Peyer's patch (tissue), 4 donors: ENCODE measurements at regions not wholly inside any gene's neighbourhood (a gene's known extent, or its start where the extent isn't known, plus 50 kb on each side); places are given as distances from the start of the nearest gene placed in this dataset.

Experiments
- CTCF ChIP-seq, 6 experiments: fragments of 450-650 bp in 4 of 6; fragments of 200-600 bp in 2 of 6; sonication (generic) in 1 of 6; IDR thresholded peaks; one replicate each; pipeline ENCODE4 v1.5.1; 2017 to 2019; ENCODE audit warnings: antibody characterized with exemption in 6 of 6, mild to moderate bottlenecking in 3 of 6, moderate library complexity in 1 of 6
- POLR2A ChIP-seq, 2 donors: fragments of 450-650 bp; IDR thresholded peaks; one replicate each; pipeline ENCODE4 v1.5.1; 2017; ENCODE audit warnings: antibody characterized with exemption in 2 of 2, mild to moderate bottlenecking in 2 of 2, moderate library complexity in 2 of 2

- TF ChIP-seq CTCF (IDR thresholded peaks at IDR 0.05) (no peak), POLR2A (IDR thresholded peaks at IDR 0.05) (no peak)
Measured at GRCh38 chr20:60497298-60498035, 539.2 kb downstream of the CDH26 start.
